HG02588 (cell line): ENCODE measurements at regions not wholly inside any gene's neighbourhood (a gene's known extent, or its start where the extent isn't known, plus 50 kb on each side); places are given as distances from the start of the nearest gene placed in this dataset.

Experiments
- ATAC-seq: cut with Tn5 transposase; IDR thresholded peaks from one replicate; pipeline ENCODE4 v1.9.1; 2021; ENCODE audit warnings: mild to moderate bottlenecking, moderate library complexity; ENCODE audit not compliant: unreplicated experiment

GRCh38 chr5:54721951-54722654, 204.5 kb downstream of the SNX18 start:
- no peak for ATAC-seq

GRCh38 chr5:54721116-54721515, 203.6 kb downstream of the SNX18 start:
- ATAC-seq, result no peak

DNA sequence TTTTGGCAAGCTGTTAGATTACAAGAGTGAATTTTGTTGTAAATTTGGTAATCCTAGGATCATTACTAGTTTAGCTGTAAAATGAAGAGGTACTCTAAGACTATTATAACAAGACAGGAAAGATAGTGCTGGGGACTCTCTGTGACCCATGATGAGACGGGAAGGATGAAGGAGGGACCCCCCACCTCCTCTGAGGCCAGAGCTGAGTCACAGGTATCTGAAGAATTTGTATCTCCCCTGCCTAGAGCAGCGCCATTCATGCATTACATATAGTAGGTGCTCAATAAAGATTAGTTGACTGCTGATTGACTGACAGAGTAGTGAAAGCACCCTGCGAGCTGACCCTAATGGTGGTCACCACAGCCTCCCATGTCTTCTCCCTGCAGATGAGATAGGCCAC, 202.8 kb downstream of the SNX18 start:
- ATAC-seq, result no peak

DNA sequence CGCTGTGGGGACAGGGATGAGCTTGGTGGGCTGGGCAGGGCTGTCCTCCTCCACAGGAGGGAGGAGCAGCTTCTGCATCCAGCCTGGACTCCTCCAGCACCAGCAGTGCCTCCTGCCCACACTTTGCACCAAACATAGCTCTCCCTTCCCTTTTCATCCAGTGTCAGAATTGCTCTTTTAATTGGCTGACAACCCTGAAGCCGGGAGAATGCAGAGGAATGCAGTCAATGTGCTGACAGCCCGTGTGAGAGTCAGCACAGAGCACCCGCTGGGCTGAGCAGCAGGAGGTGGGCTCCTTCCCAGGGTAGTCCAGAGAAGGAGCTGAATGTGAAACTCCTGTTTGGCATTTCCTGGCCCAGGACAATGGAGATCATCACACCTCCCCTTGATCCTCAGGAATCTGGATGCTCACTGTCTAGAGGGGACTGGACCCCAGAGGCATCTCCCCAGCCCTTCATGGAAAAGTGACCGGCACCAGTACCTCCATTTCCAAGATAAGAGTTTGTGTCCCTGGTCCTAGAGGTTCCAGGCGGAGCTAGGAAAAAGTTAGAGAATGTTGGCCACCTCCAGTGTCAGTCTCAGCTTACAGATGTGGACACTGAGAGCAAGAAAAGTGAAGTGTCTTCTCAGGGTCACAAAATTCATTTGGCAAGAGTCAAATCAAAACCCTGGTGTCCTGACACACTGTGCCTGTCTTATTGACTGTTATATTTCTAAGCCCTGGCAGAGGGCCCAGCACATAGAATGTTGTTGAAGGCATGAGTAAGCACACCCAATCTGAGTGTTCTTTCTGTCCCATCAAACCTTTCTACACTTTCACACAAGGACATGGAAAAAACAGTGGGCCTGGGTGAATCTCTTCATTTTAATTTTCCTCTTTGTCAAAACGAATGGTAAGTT, 202.1 kb downstream of the SNX18 start:
- no peak for ATAC-seq

DNA sequence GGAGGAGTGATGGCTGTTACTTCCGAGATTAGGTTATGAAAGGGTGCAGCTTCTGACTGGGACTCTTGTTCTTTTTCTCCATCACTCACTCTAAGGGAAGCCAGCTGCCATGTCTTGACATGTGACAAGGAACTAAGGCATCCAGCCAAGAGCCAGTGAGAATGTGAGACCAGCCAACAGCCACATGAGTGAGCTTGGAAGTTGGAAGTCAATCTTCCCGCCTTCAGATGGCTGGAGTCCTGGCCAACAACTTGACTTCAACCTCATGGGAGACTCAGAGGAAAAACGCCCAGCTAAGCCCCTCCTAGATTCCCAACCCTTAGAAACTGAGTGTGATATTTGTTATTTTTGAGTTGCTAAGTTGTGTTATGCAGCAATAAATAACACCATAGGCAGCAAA, 201.1 kb downstream of the SNX18 start:
- no peak for ATAC-seq

DNA sequence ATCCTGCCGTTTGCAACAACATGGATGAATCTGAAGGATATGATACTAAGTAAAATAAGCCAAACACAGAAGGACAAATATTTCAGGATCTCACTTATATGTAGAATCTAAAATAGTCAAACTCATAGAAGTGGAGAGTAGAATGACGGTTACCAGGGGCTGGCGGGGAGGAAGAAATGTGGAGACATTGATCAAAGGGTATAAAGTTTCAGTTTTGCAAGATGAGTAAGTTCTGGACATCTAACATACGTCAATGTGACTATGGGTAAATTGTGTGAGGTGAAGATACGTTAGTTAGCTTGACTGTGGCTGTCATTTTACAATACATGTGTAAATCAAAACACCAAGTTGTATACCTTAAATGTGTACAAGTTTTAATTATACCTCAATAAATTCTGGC, 200.3 kb downstream of the SNX18 start:
- ATAC-seq, result no peak

DNA sequence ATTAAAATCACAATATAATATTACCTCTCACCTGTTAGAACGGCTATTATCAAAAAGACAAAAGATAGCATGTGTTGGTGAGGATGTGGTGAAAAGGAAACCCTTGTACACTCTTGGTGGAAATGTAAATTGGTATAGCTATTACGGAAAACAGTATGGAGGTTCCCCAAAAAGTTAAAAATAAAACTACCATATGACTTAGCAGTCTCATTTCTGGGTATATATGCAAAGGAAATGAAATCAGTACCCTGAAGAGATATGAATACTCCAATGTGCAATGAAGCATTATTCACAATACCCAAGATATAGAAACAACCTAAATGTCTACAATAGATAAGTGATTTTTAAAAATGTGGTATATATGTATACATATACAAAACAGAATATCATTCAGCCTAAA, 199.9 kb downstream of the SNX18 start:
- no peak for ATAC-seq

GRCh38 chr5:54713923-54714581, 196.5 kb downstream of the SNX18 start:
- no peak for ATAC-seq

DNA sequence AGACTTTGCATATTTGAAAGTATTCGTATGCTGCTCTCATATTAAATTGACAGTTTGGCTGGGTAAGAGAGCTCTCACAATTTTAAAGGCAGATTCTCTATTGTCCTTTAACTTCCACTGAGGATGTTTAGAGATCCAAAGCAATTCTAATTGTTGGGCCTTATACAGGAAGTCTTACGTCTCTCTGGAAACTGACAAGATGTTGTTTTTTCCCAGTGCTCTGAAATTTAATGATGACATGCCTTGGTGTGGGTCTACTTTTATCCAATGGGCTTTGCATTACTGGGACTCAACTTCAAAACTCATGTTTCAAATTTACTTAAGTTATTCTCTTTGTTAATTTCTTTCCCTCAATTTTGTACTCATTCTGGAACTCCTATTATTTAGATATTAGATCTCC, 191.5 kb downstream of the SNX18 start:
- ATAC-seq, result no peak

GRCh38 chr5:54707841-54708240, 190.3 kb downstream of the SNX18 start:
- ATAC-seq, result no peak

DNA sequence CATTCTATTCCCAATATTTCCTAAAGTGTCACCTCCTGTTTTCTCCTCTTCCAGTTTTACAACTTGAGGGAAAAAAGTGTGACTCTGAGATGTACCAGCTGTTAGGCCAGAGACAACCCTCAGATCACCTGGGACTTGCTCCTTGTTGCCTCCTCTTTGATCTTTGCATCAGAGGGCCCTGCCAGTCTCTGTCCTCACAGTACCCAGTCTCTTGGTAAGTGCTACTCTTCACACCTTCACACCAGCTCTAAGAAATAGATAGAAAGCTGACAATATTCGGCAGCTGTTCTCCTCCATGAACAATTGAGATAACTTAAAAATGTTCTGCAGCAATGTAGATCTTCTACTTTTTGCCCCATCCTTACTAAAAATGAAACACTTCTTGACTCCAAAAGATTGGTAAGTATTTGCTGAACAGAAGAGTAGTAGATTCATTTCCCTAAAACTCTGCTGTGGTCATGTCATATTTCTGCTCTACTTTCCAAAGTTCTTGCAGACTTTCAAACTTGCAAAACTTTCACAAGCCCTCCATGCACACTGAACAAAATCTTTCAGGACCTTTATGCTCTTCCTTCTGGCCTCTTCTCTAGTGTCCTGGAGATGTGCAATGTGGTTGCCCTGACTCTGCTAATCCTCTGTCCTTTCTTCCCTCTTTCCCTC, 188.6 kb downstream of the SNX18 start:
- no peak for ATAC-seq

GRCh38 chr5:54704825-54705224, 187.3 kb downstream of the SNX18 start:
- ATAC-seq, result no peak

GRCh38 chr5:54704333-54704732, 186.8 kb downstream of the SNX18 start:
- ATAC-seq, result no peak

GRCh38 chr5:54703565-54704255, 186.2 kb downstream of the SNX18 start:
- ATAC-seq, result no peak

GRCh38 chr5:54703133-54703532, 185.6 kb downstream of the SNX18 start:
- no peak for ATAC-seq

GRCh38 chr5:54702470-54702869, 184.9 kb downstream of the SNX18 start:
- ATAC-seq, result no peak

DNA sequence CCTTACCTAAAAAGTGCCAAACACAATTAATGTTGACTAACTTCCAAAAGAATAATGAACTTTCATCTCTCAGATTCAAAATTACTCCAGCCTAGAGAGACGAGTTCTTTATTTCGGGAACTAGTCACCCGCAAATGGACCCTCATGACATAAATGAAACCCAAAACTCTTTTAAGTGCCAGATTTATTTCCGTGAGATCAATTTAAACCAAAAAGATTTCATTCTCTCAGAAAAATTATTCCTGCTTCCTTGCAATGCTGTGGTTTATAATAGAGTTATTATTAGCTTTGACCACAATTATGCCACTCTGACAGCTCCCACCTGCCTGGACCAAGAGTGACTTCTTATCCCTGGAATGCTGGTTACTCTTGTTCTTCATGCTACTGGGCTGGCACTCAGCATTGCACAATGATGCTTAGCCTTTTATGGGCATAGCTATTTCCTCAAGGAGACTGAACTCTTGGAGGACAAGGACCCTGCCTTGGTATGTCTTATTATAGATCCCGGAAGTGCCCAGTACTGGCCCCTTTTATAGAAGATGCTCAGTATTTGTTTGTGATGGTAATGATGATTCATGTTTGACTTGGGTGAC, 183.5 kb downstream of the SNX18 start:
- ATAC-seq, result no peak

DNA sequence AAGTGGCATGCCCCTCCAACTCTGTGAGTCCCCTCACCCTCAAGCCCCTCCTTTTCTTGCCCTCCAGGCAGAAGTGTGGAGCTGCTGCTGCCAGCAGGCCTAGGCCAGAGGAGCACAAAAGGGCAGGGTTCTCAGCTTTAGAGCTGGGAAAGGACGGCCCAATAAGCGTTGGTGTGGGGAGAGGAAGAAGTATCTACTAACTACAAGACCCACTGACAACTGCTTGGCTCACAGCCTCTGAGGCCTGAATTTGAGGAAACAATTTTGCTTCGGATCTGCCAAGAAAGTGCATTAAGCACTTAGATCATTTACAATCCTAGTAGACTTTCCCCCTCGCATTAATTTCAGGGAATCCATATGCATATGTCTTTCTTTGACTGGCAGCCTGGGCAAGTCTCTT, 179.4 kb downstream of the SNX18 start:
- no peak for ATAC-seq

- no peak for ATAC-seq
These were observed 178.8 kb downstream of the SNX18 start for GRCh38 chr5:54696346-54696745.
